HG02759 (cell line): ENCODE measurements at regions not wholly inside any gene's neighbourhood (a gene's known extent, or its start where the extent isn't known, plus 50 kb on each side); places are given as distances from the start of the nearest gene placed in this dataset.
"Not testable (repeated sequence)": the region's sequence is repeated elsewhere in the genome, so short reads cannot be mapped to it uniquely, and the experiment has no call there.

Experiments
- ATAC-seq: cut with Tn5 transposase; IDR thresholded peaks from one replicate; pipeline ENCODE4 v1.9.1; 2021; ENCODE audit warnings: mild to moderate bottlenecking, moderate library complexity; ENCODE audit not compliant: unreplicated experiment

DNA sequence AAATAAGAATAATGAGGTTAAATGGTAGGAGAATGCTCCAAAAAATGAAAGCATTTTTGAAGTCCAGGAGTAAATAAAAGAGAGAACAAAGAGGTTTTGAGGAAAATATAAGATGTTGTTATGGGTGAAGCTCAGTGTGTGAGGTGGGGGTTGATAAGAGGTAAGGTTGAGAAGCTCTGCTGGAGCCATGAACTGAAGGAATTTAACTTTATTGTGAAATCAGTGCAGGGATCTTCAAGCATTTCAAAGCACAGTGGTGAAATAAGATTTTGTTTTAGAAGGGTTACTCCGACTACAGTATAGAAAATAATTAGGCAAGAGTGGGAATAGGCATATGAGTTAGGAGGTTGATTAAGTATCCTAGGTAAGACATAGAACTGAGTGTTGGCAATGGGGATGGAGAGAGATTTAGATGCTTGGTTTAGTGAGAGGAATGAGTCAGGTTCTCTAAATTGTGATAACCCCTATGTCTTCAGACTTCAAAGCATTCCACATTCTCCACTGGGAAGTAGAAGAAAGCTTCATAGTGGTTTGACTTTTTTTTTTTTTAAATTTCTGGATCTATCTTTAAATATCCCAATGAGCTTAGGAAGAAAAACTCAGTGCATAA lies 403.2 kb downstream of the AASDHPPT start:
- ATAC-seq, result no peak

DNA sequence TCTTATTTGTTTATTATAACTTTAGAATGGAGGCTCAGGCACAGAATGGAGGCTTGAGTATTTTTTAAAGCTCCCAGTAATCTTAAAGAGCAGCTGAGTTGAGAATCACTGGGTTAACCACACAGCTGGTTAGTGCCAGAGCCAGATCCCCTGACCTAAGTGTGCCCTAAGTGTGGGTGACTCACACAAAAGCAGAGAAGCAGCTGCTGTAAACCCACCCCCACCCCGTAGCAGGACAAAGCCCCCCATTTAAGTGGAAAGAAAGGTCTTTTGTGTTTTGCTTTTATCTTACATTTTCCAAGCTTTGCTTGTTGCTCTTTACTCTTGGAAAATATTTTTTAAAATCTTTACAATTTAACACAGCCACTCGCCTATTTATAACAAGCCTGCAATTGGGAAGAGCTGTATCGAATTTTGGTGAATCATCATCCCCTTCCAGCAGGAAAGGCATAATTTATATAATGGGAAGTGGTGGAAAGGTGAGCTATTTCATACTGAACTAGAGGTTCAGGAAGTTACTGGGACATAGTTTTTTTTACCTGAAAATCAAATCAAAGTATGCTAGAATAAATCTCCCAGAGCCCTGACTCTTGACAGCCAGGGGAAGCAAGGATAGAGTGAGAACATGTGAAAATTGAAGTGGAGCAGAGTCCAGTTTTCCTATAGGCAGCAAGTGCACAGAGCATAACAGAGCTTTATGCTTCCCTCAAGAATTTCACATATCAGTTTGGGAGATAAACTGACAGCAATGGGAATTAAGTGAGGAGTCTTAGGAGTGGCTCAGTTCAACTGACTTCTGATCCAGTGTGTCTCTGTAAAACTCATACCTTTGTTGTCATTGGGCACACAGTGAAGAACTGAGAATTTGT lies 405.7 kb downstream of the AASDHPPT start:
- no peak for ATAC-seq

DNA sequence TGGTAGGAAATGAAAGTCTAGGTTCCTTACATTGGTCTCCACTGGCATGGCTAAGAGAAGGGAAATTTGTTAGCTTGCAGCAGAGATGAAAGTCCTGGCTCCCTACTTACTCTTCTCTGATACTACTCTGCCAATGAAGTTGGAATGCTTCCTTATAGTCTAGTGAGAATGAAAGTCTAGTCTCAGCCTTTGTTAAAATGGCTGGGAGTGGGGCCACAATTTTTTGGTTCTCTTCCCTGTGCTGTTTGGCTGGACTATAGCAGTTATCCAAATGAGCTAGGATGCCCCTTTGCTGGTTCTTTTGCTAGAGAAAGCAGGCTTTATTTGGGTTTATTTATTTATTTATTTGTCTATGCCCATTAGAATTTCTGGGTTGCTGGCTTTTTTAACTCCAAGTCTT lies 414.3 kb downstream of the AASDHPPT start:
- ATAC-seq, result no peak

DNA sequence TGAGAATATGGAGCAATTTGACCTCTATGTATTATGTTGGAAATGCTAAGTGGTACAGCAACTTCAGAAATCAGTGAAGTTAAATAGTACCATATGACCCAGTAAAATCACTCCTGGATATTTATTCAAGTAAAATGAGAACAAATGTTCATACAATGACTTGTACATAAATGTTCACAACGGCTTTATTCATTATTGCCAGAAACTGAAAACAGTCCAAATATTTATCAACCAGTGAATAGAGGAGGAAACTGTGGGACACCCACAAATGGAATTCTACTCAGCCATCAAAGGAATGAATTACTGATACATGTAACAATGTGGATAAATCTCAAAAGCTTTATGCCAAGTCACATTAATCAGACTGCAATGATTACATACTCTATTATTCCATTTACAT lies 416.3 kb downstream of the AASDHPPT start:
- no peak for ATAC-seq

DNA sequence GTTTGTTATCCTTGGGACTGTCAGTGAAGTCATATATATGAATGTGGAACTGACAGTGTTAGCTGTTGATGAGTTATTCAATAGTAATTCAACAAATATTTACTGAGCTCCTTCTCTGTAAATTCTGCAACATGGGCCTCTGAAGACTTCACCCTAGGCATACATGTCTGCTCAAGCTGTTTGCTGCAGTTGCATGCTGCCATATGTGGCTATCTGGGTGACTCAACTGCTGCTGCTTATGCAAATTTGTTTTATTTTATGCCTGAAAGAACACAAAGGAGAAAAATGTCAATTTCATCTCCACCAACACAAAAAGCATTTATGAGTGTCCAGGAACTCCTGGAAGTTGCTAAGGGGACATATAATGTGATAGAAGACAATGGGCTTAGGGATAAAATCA lies 417.6 kb downstream of the AASDHPPT start:
- ATAC-seq, result no peak

DNA sequence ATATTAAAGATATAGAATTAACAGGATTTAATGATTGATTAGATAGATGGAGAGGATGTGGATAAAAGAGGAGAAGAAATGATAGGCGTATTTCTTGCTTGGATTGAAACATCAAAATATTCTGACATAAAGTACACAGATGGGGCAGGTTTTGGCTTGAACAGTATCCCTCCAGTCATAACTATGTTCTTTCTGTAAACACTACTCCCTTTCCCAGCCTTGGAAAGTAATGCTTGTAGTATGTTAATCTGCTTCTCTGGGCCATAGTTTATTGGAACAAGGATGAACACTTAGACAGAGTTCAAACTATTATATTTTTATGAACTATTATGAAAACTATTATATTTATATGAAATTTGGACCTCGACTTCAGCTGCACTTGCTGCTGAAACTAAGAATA lies 419.2 kb downstream of the AASDHPPT start:
- ATAC-seq, result no peak

DNA sequence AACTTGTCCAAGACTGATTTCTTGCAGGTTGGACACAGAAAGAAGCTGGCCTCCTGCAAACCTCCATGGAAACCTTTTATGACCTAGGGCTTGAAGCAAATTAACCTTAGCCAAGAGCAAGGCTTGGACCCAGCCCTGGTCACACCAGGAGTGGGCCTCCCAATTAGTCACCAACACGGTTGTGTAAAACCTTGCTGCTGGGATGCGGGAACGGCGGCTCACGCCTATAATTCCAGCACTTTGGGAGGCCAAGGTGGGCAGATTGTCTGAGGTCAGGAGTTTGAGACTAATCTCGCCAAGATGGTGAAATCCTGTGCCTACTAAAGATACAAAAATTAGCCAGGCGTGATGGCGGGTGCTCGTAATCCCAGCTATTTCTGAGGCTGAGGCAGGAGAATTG lies 419.9 kb downstream of the AASDHPPT start:
- ATAC-seq, result no peak

DNA sequence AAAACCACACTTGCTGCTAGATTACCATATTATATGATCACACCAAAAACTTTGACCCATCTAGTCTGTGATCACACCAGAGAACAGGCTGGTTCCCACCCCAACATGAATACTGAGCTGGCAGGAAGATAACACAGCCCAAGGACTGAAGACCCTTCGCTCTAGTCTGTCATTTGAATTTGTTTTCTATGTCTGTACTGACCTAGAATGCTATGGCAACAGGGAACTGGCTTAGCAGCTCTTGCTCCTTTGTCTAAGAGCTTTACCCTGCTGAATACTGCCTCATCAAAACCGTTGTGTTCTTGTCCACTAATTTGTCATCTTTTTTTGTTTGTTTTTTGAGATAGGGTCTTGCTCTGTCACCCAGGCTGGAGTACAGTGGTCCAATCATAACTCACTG lies 420.4 kb downstream of the AASDHPPT start:
- no peak for ATAC-seq

DNA sequence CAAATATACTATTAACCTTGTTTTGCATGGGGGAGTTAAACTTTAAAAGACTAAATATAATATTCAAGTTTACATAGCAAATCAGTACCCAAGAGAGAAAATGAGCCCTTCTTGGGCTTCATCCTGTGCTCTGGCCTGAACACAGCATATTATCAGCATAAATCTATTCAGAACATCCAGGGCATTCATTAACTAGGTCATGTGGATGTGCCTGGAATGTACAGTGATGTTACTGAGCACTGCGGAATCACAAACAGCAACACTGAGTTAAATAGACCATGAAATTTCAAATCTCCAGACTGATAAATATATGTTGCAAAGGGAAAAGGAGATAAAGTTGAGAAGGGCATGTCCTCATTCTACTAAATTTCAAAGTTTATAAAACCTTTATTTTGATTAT lies 426.4 kb downstream of the AASDHPPT start:
- ATAC-seq, result no peak

DNA sequence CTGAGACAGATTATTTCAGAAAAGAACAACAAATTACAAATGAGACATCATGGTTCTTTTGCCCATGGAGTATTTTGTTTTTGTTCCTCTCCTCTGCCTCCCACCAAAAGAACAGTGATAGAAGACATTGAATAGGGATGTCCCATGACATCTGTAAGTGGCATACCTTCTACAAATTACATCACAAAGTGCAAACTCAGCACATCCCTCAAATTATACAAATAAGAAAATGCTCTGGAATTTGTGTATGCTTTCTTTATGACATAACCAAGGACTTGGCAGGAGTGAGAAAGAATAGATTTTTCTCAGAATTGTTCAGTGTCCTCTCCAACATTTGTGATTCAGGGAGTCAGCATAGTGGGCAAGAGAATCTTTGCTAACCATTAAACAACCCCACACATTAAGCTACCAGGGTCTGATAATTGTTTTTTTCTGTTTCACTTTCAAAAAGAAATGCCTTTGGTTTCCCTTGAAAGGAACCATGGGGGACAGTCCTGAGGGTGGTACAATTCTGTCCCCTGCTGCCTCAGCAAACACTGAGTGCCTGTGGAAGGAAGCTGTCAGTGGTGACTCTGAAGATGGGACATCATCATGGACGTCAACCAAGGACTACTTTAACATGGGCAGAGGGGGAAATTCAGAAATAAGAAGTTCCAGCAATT lies 430.3 kb downstream of the AASDHPPT start:
- no peak for ATAC-seq

DNA sequence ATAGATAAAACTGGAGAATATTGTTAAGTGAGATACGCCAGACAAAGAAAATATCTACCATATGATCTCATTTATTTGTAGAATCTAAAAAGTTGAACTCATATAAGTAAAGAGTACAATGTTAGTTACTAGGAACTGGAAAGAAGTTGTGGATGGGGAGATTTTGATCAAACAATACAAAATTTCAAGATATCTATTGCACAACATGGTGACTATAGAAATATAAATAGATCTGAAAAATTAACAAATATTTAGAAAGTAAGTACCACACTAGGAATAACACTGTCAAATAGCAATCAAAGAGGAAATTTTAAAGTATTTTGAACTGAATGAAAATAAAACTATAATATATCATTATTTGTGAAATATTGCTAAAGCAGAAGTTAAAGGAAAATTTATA lies 437.2 kb downstream of the AASDHPPT start:
- no peak for ATAC-seq

DNA sequence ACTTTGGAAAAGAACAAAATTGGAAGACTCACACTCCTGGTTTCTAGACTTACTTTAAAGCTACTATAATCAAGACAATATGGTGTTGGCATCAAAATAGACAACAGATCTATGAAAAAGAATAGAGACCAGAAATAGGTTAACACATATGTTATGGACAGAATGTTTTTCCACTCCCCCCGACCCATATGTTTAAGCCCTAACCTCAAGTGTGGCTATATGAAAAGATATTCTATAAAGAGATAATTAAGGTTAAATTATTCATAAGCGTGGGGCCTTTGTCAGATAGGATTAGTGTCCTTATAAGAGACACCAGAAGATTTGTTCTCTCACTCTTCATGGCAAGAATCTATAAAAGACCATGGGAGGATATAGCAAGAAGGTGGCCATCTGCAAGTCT lies 440.0 kb downstream of the AASDHPPT start:
- ATAC-seq, result no peak

DNA sequence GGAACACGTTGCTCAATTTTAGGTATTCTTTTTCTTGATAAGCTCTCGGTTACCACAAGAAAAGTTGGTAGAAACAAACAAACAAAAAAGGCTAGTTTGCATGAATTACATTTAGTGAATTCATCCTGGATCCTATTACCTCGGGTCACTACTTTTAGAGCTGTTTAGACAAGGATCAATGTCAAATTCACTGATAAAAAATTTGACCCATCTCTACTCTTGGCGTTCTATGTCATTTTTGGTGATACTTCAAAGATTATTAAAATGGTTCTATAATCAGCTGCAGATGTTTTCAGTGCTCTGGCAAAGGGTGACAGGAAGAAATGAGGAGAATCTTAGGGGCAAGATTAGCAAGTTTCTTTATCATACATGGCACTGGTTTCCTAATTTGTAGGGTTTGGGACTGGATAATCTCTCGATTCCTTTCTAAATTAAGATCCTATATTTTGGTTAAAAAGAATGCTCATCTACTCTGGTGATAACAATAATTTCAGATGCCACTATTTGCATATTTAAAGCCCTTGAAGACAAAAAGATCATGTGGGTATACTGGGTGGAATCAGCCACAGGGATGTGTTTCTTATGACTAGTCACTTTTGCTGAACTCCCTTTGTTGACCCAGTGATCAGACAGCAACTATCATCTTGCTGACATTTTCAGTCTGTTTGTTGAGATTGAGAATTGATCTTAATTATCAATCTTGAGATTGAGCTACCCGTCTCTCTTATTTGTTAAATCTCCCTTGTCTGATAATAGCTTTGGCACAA lies 442.9 kb downstream of the AASDHPPT start:
- ATAC-seq, result no peak

DNA sequence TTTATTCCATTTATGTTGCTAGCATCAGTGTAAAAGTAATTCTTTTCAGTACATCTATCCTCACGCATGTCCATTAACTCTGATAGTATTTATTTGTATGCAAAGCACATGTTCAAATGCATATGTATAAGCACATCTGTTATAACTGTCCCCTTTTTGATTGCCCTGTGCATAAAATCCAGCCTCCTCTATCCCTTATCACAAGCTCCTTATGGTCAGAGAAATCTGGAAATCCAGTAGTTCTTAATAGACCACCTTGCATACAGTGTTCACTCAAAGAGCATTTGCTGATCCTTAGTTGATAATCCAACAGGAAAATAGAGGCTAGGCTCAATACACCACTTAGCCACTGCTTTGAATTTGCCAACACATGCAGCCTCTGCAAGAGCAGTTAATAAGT lies 443.5 kb downstream of the AASDHPPT start:
- ATAC-seq, result no peak

DNA sequence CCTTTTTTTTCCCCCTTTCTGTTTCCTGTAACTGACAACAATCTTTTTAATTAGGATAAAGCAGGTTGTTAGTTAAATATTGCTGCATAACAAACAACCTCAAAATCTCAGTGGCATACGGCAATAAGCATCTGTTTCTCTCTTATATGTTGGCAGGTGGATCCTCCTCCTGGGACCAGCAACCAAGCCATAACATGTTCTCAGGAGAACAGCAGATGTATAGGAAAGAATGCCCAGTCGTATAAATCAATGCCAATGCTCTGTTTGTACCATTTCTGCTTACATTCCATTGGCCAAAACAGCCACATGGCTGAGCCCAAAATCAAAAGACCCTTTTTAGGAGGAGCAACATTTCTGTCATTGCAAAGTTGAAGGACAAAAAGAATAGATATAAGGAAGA lies 445.7 kb downstream of the AASDHPPT start:
- ATAC-seq, result no peak

DNA sequence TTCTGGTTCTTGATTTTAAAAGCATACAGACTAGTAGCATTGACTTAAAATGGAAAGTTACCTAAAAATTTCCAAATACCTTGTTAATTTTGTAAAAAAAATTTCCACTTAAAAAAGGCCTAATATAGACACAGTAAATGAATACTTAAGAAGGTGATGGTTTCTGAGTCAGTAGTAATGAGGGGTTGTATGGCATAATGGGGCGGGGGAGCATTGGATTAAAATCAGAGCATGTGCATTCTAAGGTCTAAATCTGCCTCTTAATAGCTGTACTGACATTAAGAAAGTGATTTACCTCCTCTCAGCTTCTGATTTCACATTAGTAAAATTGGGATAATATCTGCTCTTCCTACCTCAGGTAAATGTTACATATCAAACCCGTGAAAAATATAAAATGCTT lies 446.5 kb downstream of the AASDHPPT start:
- no peak for ATAC-seq

DNA sequence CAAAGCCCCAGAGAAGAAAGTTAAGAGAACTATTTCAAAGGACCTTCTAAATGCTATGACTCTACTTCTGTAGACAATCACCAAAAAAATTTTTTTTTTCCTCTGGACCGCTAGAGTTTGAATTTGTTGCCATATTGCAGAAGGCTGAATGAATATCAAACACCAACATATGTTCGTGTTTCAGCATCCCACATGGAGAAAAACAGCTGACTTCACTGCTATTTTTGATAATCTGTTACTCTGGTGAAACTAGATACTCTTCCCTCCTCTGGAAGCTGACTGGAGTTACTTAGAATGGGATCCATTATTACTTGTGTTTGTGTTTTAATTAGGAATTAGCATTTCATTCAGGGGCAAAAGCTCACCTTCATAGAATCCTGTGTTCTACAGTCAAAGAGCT lies 447.0 kb downstream of the AASDHPPT start:
- ATAC-seq, result no peak

DNA sequence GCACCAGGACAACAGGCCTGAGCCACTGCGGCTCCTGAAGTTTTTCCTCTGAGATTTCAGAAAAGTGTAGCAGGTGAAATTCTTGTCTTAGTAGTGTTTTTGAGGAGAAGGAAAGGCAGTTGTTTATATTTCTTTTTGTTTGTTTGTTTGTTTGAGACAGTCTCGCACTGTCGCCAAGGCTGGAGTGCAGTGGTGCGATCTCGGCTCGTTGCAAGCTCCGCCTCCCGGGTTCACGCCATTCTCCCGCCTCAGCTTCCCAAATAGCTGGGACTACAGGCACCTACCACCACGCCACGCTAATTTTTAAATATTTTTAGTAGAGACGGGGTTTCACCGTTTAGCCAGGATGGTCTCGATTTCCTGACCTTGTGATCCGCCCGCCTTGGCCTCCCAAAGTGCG lies 454.2 kb downstream of the AASDHPPT start:
- ATAC-seq, result not testable (repeated sequence)

DNA sequence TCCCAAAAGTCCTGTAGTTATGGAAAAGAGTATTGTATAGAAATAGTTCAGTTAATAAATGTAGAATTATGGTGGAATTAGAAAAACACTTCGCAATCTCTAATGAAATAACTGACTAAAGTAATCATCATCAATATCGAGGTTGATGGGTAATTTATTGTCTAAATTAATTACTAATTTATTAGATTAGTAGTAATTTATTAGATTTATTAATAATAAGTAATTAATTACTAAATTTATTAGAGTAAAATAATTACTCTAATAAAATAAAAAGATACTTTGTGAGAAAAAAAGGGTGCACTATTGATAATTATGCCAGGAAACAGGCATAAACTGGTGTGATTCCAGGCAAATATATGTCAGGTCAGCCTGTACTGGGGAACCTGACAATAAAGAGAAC lies 455.6 kb downstream of the AASDHPPT start:
- no peak for ATAC-seq

DNA sequence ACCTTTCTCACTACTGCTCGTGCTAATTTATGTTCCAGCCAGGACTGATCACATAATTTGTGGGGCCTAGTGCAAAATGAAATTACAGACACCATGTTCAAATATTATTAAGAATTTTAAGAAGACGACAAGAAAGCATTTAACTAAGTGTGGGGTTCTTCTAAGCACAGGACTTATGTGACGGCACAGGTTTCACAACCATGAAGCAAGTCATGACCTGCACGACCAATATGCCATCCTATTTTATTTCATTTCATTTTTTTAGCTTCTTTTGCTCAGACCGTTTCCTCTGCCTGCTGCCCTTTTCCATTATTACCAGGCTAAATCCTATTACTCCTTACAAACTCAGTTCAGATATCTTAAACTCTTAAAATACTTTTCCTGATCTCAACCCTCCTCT lies 462.5 kb downstream of the AASDHPPT start:
- no peak for ATAC-seq

DNA sequence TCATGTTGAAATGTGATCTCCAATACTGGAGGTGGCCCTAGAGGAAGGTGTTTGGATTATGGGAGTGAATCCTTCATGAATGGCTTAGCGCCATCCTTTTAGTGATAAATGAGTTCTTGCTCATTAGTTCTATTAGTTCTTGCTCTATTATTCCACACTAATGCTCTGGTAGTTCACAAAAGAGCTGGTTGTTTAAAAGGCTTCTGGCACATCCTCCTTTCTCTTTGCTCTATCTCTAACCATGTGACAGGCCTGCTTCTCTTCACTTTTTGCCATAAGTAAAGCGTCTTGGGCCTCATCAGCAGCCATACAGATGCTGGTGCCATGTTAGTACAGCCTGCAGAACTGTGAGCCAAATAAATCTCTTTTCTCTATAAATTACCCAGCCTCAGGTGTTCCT lies 469.9 kb downstream of the GUCY1A2 start:
- no peak for ATAC-seq
